ENCODE measurements at regions not wholly inside any gene's neighbourhood (a gene's known extent, or its start where the extent isn't known, plus 50 kb on each side); places are given as distances from the start of the nearest gene placed in this dataset.

DNA sequence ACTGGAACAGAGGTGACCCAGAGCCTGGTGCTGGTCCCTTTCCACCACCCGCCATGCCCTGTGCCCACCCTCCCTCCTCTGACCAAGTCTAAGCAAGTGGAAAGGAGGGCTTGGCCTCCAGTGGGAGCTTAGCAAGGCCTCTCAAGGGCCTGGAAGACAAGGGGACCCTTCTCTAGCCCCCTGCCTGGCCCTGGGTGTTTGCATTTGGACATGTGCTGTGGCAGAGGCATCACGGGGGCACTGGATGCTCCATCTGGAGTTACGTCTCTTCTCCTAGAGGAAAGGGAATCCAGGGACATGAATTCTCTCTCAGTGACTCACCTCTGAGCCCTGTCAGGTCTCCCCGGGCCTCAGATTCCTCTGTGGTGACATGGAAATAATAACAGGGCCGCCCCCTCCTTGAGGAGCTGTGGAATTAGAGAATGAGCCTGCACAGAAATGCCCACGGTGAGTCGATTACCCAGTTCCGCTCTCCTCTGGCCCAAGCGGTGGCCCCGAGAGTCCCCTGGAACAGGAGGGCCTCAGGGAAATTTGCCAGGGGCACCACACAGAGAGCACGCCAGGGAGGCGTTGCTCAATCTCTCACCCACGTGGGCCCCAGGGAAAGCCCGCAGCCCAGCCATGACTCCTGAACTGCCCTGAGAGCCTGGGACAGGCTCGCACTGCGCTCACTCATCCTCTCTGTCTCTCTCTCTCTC lies 189.6 kb downstream of the BCOR start (continued):
- TF ChIP-seq MAZ (IDR thresholded peaks at IDR 0.05; ENCODE audit: borderline replicate concordance, low read depth, low read length) = peak; percentile 58
- no peak; the same call in 1 of the 2 replicates for TF ChIP-seq BHLHE40 (IDR thresholded peaks at IDR 0.05; ENCODE audit: low read depth, low read length)

DNA sequence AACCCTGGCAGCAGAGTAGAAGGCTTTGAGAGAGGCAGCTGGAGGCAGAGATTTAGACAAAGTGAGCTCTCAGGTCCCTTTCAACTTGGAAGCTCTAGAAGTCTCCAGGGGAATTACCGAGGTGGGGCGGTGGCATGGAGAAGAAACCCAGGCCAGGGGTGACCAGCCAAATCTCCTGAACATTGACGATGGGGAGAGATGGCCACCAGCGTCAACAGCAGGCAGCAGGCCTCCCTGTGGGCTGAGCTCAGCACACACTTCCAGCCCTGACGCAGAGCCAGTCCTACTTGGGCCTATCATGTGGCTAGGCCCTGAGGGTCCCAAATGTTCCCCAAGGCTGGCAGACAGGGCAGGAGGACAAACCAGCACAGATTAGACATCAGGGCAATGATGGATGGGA lies 187.8 kb downstream of the BCOR start:
- no peak overlapping the region for H3K4me2 ChIP-seq (ENCODE audit: low read depth, low read length)
- POLR2A ChIA-PET (ENCODE audit: unreplicated experiment) = no interaction called here
- DNase-seq (no peak), ATAC-seq (ENCODE audit: low read depth) (no peak)
- H4K20me1 ChIP-seq (ENCODE audit: insufficient read depth, low read length) = no peaks in the 10 kb centered on the region; the same call in 1 of the 2 replicates
- no peaks in the 10 kb centered on the region for H3K79me1 ChIP-seq (ENCODE audit: low read depth in 1 of 2, low read length in 2 of 2)
- H3K9me1 ChIP-seq (ENCODE audit: insufficient read depth, low read length) = peaks cover 6% of the 10 kb centered on the region; the same call in 1 of the 2 replicates
- no peak overlapping the region for H3K4me3 ChIP-seq (ENCODE audit: insufficient read depth, low read depth, low read length)
- H3K23ac ChIP-seq (ENCODE audit: low read depth, low read length) = no peak overlapping the region
- BruUV-seq (replicated peaks) = no TSS peak
- H4K91ac ChIP-seq (ENCODE audit: insufficient read depth, low read depth, low read length) = no peak overlapping the region
- H3K9ac ChIP-seq (ENCODE audit: low read depth, low read length) = no peak overlapping the region
- intact Hi-C loops (cut with micrococcal nuclease) = loop anchor here (2.0 kb wide), 1 partner anchor 357 kb away; no protein-coding TSS in a partner anchor
- WGBS, 2 experiments (ENCODE audit: extremely low coverage in 2 of 2, insufficient read length in 1 of 2) = 85% methylated on average over 3 of the region's 5 CpGs; no CpG with 5 or more reads in 1 of the 2 experiments
- H4K5ac ChIP-seq (ENCODE audit: low read depth, low read length) = no peak overlapping the region
- H2AK5ac ChIP-seq (ENCODE audit: low read depth, low read length) = 0 out of 2 replicates have a peak overlapping the region, but pooled peaks have one; percentile 43
- no peak overlapping the region for H2AFZ ChIP-seq (replicated peaks; ENCODE audit: low read length, poor library complexity)
- no peak overlapping the region for H2AK9ac ChIP-seq (replicated peaks; ENCODE audit: low read depth, low read length, poor library complexity)
- no peak overlapping the region for H3K14ac ChIP-seq (replicated peaks; ENCODE audit: low read depth, low read length)
- H2BK120ac ChIP-seq (ENCODE audit: low read depth, low read length) = peak overlapping the region; percentile 34; the same call in 1 of the 2 replicates
- dilution Hi-C loops (cut with HindIII; ENCODE audit: low sequenced_read_pairs, unreplicated experiment) = no loop called here
- no peaks in the 10 kb centered on the region for H3K9me3 ChIP-seq (ENCODE audit: control insufficient read depth, insufficient read depth, low read length)
- no peaks in the 10 kb centered on the region for H3K36me3 ChIP-seq (ENCODE audit: control insufficient read depth, insufficient read depth, low read length)
- no peak overlapping the region for H3K27ac ChIP-seq (ENCODE audit: insufficient read depth, low read length)
- TF ChIP-seq MAZ (IDR thresholded peaks at IDR 0.05; ENCODE audit: borderline replicate concordance, low read depth, low read length) (no peak), RCOR1 (IDR thresholded peaks at IDR 0.05; ENCODE audit: insufficient replicate concordance, low read length) (no peak), RFX5 (IDR thresholded peaks at IDR 0.05; ENCODE audit: low read depth, low read length) (no peak)
- TF ChIP-seq, protein P1, sequence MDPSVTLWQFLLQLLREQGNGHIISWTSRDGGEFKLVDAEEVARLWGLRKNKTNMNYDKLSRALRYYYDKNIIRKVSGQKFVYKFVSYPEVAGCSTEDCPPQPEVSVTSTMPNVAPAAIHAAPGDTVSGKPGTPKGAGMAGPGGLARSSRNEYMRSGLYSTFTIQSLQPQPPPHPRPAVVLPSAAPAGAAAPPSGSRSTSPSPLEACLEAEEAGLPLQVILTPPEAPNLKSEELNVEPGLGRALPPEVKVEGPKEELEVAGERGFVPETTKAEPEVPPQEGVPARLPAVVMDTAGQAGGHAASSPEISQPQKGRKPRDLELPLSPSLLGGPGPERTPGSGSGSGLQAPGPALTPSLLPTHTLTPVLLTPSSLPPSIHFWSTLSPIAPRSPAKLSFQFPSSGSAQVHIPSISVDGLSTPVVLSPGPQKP (IDR thresholded peaks at IDR 0.05; ENCODE audit: borderline replicate concordance, low read depth, low read length) = no peak
- TF ChIP-seq, protein P2, sequence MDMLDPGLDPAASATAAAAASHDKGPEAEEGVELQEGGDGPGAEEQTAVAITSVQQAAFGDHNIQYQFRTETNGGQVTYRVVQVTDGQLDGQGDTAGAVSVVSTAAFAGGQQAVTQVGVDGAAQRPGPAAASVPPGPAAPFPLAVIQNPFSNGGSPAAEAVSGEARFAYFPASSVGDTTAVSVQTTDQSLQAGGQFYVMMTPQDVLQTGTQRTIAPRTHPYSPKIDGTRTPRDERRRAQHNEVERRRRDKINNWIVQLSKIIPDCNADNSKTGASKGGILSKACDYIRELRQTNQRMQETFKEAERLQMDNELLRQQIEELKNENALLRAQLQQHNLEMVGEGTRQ (IDR thresholded peaks at IDR 0.05; ENCODE audit: low read depth, low read length) = no peak
- no peak overlapping the region for H3K56ac ChIP-seq (ENCODE audit: extremely low read depth, insufficient read depth, low read length)
- peaks cover 18% of the 10 kb centered on the region for H3K4me1 ChIP-seq (ENCODE audit: control insufficient read depth, insufficient read depth, low read length)
- no peak overlapping the region for H2BK20ac ChIP-seq (ENCODE audit: low read depth, low read length)
- H2BK15ac ChIP-seq (ENCODE audit: low read depth, low read length) = no peak overlapping the region
- in situ Hi-C loops (cut with MboI; ENCODE audit: low sequenced_read_pairs) = no loop called here
- CTCF ChIA-PET = no interaction called here
- H2BK5ac ChIP-seq (ENCODE audit: low read depth, low read length, poor library complexity, severe bottlenecking) = no peak overlapping the region
- no peaks in the 10 kb centered on the region for H3K27me3 ChIP-seq (ENCODE audit: control insufficient read depth, insufficient read depth, low read length)
- no peak overlapping the region for H3K4ac ChIP-seq (ENCODE audit: low read depth, low read length)
- no peak overlapping the region for H4K8ac ChIP-seq (ENCODE audit: low read depth in 2 of 2, low read length in 2 of 2)
- no peak overlapping the region for H3K18ac ChIP-seq (ENCODE audit: low read depth, low read length)

Data from IMR-90 (cell line).